HL-60/S4 treated with retinoic acid at 250 ng/mL for 4 days and 3 days (cell line): ENCODE measurements at regions not wholly inside any gene's neighbourhood (a gene's known extent, or its start where the extent isn't known, plus 50 kb on each side); places are given as distances from the start of the nearest gene placed in this dataset.
"Not testable (repeated sequence)": the region's sequence is repeated elsewhere in the genome, so short reads cannot be mapped to it uniquely, and the experiment has no call there.

ENCODE experiments used
- in situ Hi-C: fragments of 300-500 bp; cut with MboI; formaldehyde crosslinking; loops from 2 replicates; pipeline ENCODE4 v1.7.0; 2022; ENCODE audit warnings: low sequenced_read_pairs

DNA sequence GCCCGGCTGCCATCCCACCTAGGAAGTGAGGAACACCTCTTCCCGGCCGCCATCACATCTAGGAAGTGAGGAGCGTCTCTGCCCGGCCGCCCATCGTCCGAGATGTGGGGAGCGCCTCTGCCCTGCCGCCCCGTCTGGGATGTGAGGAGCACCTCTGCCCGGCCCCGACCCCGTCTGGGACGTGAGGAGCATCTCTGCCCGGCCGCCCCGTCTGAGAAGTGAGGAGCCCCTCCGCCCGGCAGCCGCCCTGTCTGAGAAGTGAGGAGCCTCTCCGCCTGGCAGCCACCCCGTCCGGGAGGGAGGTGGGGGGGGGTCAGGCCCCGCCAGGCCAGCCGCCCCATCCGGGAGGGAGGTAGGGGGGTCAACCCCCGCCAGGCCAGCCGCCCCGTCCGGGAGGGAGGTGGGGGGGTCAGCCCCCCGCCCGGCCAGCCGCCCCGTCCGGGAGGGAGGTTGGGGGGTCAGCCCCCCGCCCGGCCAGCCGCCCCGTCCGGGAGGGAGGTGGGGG lies 330.0 kb downstream of the CBLN1 start:
- in situ Hi-C loops, result not testable (repeated sequence)

GRCh38 chr16:48950184-48950583 lies 331.5 kb downstream of the CBLN1 start:
- in situ Hi-C loops, result no loop called here

DNA sequence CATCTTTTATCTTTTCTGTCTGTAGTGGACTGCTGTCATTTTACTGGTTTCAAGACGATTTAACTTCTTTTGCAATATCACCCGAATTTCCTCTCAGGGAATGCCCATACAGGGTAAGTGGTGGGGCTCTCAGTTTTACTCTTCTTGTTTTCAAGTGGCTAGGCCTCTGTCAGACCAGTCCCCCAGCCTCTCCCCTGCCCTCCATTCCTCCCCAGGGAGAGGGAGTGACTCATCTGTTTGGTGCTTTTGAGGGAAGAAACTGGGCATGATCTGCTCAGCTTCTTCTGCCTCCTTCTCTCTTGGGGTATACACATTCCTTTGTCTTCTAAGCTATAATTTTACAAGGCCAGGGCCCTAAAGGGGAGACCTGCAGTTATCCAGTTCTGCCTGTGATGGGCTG lies 332.0 kb downstream of the CBLN1 start:
- in situ Hi-C loops, result no loop called here

DNA sequence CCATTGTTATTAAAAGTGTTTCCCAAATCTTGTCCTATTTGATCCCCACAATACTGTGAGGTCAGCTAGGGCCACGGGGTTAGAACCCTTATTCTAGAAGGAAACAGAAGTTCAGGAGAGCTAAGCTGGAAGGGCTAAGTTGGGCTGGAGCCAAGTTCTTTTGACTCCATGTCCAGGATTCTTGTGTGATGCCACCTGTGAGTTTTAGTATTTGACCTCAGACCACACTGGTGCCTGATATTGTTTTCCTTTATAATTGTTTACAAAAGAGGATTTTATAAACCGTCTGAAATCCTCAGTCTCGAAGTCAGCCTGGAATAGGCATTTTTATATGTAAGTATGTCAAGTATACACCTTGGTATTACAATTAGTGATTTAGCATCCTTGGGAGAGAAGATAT lies 332.7 kb downstream of the CBLN1 start:
- in situ Hi-C loops, result no loop called here

GRCh38 chr16:48947371-48947713 lies 334.3 kb downstream of the CBLN1 start:
- in situ Hi-C loops, result no loop called here

GRCh38 chr16:48946686-48947370 lies 334.8 kb downstream of the CBLN1 start:
- in situ Hi-C loops, result no loop called here

- in situ Hi-C loops, result no loop called here
These were observed 333.0 kb upstream of the N4BP1 start for GRCh38 chr16:48942996-48943395.

DNA sequence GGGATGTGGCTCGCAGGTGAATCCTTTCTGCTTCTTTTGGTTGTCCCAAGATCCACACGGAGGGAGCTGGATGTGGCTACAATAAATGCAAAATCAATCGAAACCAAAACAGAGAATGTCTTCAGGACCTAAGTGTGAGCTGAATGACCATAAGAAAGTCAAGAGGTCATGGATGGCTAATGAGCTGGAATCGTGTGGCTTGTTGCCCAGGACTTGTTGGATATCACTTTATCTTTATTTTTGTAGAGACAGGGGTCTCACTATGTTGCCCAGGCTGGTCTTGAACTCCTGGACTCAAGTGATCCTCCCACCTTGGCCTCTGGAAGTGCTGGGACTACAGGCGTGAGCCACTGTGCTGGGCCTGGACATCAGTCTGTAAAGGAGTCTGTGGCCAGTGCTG lies 326.8 kb upstream of the N4BP1 start:
- in situ Hi-C loops, result no loop called here

DNA sequence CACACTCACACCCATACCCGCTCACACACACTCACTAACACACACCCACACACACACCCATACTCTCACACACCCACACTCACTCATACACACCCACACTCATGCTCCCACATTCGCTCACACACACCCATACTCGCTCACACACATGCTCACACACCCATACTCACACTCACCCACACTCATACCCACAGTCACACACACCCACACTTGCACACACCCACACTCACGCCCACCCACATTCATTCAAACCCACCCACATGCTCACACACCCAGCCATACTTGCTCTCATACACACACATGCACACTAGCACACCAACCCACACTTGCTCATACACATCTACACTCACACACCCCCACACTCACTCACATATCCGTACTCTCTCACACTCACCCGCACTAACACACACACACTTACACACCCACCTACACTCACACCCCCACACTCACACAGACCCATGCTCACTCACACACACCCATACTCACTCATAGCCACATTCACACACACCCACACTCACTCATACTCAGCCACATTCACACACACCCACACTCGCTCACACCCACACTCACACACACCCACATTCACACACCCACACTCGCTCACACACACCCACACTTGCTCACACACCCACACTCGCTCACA lies 322.4 kb upstream of the N4BP1 start:
- in situ Hi-C loops, result no loop called here

- in situ Hi-C loops, result no loop called here
These were observed 321.1 kb upstream of the N4BP1 start for GRCh38 chr16:48930951-48931553.

GRCh38 chr16:48919791-48920190 lies 309.8 kb upstream of the N4BP1 start:
- in situ Hi-C loops, result no loop called here

DNA sequence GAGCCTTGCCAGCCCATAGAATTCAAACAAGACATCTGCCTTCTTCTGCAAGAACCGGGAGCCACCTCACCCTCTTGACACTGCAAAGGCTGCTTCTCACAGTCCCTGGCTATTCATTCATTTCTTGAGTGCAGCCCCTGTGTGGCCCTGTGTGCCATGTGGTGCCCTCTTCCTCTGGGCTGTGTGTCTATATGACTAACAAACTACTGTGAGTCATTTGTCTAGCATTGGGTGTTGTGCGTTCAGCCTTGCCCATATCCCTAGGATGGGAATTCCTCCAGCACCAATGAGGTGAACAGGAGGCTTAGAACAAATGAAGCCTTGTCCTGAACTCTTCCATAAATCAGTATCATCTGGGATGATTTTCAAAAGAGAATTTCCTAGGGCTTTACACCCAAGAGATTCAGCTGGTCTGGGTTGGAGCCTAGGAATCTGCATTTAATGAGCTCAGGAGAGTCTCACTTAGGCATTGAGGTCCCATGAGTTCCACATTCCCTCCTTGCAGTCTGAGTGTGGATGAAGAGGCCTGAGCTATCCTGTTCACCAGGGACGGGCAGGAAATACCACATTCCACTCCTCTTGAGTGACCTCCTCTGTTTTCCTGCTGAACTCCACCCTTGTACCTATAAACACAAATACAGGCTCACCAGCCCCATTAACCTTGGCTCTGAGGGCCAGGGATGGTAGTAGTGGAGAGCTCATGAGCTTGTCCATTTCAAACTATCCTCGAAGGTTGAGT lies 308.7 kb upstream of the N4BP1 start:
- in situ Hi-C loops, result no loop called here

GRCh38 chr16:48916566-48916965 lies 306.6 kb upstream of the N4BP1 start:
- in situ Hi-C loops, result no loop called here

GRCh38 chr16:48914070-48914469 lies 304.1 kb upstream of the N4BP1 start:
- in situ Hi-C loops, result no loop called here

GRCh38 chr16:48913384-48913783 lies 303.4 kb upstream of the N4BP1 start:
- in situ Hi-C loops, result no loop called here

- in situ Hi-C loops, result no loop called here
These were observed 302.4 kb upstream of the N4BP1 start for GRCh38 chr16:48912360-48912759.

- in situ Hi-C loops, result no loop called here
These were observed 301.7 kb upstream of the N4BP1 start for GRCh38 chr16:48911700-48912099.

DNA sequence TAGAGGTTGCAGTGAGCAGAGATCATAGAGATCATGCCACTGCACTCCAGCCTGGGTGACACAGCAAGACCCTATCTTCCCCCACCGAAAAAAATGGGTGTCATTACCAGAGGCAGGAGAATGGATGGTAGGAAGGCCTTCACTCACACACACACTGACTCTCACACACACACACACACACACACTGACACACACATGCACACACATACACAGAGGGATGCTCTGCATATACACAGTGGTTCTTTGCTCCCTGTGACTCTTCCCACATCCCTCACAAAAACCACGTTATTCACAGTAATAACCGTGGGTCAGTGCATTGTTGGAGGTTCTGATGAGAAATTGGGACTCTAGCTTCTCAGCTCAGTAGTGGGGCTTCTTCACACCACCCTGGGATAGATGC lies 300.2 kb upstream of the N4BP1 start:
- in situ Hi-C loops, result no loop called here

DNA sequence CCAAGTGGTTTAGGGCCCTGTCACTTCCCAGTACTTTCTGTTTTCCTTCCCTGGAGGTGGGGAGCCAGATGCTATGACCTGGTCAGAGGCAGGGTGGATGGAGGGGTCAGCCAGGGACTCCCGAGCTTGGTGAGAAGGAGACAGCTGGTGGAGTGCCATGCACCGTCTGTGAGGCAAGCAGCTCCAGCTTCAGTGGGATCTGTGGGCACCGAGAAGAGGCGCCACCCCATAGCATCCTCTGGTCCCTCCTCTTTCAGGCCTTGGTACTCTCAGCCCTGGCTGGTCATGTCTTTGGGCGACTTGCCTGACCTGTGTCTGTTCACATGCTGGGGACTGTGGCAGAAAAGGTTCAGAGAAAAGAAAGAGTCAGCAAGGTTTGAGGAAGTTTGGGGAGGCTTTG lies 299.3 kb upstream of the N4BP1 start:
- in situ Hi-C loops, result no loop called here

DNA sequence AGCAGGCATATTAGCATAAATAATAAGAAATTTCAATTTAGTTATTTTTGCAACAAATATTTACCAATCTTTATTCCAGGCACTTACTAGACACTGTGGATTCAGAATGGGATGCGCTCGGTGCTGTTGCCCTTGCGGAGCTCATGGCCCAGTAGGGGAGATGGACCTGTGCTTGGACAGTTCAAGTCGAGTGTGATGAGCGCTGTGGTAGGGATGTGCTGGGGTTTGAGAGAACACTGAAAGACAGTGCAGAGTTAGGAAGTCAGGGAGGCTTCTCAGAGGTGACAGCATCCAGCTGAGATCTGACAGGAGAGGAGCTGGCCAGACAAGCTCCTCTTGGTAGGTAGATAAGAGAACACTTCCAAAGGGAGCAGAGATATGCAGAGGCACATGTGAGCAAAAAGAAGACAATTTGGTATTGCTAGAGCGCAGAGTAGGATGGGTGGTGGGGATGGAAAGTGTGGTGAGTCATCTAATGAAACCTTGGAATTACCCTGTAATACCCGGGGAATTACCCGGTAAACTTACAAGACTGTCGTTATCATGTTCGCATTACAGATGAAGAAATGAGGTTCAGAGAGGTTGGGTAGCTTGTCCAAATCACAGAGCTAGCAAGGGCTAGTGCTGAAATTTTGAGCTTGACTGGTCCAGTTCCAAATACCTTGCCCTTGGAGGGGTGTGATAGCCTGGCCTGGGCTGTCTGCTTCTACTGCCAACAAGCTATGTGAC lies 298.1 kb upstream of the N4BP1 start:
- in situ Hi-C loops, result no loop called here
